GM12873 (cell line): ENCODE measurements at regions not wholly inside any gene's neighbourhood (a gene's known extent, or its start where the extent isn't known, plus 50 kb on each side); places are given as distances from the start of the nearest gene placed in this dataset.

Source experiments
- TF ChIP-seq, protein P1 (sequence below): IDR thresholded peaks from 2 replicates; pipeline ENCODE4 v1.5.1; 2012; ENCODE audit warnings: low read depth, mild to moderate bottlenecking, moderate library complexity, low read length, control low read depth; ENCODE audit not compliant: insufficient read depth; ENCODE audit errors: missing control alignments

DNA sequence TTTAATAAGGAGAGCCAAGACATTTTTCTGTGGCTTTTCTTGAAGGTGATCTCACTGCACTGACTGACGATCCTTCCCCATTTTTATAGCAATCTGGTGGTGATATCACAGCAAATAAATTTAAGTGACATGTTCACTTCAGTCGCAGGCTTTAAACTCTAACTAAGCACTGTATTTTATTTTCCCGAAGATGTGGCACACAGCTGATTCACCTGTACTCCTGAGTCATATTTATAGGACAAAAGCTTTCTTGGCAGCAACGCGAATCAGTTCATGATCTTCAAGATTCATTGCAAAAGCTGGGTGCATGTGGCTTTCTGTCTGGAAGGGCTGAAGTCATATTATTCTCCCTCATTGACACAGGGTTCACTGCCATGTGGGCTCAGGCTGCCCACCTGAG is 79.8 kb upstream of the TUNAR start:
- TF ChIP-seq, protein P1, sequence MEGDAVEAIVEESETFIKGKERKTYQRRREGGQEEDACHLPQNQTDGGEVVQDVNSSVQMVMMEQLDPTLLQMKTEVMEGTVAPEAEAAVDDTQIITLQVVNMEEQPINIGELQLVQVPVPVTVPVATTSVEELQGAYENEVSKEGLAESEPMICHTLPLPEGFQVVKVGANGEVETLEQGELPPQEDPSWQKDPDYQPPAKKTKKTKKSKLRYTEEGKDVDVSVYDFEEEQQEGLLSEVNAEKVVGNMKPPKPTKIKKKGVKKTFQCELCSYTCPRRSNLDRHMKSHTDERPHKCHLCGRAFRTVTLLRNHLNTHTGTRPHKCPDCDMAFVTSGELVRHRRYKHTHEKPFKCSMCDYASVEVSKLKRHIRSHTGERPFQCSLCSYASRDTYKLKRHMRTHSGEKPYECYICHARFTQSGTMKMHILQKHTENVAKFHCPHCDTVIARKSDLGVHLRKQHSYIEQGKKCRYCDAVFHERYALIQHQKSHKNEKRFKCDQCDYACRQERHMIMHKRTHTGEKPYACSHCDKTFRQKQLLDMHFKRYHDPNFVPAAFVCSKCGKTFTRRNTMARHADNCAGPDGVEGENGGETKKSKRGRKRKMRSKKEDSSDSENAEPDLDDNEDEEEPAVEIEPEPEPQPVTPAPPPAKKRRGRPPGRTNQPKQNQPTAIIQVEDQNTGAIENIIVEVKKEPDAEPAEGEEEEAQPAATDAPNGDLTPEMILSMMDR = no peak

DNA sequence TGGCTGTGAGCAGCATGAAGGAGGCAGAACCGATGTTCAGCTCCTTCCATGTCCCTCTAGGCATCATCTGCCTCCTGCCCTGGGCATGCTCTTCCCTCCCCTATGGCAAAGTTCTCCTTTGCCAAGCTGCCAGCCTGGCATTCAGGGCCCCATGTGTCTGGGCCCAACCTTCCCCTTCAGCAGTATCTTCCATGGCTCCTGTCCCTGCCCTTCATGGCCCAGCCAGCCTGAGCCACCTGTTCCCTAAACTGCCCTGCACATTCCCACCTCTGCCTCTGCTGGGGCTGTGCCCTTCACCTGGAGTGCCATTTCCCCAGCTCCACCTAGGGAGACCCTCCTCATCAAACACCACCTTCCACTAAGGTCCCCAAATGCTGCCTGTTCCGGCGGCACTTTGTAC is 74.0 kb upstream of the TCL1A start:
- TF ChIP-seq, protein P1 = no peak

DNA sequence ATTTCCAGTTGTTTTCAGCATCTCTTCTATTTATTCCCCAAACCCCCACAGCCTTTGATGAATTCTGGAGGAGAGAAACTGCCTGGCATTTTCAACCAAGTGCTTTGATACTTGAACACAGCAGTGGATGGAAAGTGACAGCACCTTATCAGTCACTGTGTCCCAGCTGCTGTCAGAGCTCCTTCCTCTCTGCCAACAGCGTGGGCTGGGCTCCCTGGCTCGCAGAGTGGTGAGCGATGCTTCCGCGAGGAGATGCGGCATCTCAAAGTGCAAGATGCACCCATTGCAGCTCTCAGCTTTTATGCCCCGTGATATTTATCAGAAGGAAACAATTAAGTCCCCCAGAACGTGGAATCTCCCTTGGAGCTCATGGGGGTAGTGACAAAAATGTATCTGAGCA is 72.6 kb upstream of the TCL1A start:
- TF ChIP-seq, protein P1 = no peak

DNA sequence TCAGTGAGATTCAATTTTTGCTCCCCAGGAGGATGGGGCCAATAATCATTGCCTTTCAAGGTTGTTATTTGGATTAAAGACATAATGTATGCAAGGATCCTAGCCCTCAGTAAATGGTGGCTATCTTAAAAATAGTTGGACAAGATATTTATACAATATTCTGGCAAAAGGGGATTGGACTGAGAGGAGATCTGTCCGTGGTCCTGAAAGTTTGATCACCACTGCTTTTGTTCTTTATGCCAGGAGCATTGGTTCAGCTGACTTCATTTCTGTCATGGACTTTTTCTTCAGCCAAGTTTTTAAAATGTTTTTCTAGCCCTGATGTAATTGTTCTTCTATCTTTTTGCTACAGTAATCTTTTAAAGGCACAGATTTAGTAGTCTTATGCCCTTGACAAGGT is 70.2 kb upstream of the TCL1A start:
- TF ChIP-seq, protein P1 = no peak

DNA sequence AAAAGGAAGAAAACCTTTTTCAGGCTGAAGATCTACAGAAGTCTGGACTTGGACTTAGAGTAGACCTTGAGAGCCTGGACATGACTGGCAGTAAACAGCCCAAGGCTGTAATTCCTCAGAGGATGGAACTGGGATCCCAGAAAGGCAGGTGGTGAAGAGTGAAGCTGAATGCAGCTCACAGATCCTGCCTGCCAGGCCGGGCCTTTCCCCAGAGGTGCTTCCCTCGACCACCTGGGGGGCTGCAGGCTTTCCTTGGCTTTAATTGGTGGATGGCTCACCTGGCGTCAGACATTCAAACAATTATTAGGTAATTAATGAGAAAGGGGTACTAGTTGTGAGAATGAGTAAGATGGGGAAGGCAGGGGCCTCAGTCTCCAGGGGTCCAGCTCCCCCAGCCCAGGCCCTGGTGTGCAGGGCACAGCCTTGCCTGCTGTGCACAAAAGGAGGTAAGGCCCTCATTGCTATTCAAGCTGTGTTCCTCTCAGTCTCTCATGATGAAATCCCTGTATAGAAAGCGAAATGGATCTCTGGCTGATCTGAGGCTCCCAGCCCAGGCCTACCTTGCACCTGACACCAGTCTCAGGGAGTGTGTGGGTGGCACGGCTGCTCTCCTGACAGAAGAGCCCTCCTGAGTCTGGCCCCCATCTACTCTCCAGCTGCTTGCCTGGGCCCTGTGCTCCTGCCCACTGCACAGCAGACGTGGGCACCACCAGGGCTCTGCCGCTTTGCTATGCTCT is 63.0 kb upstream of the TCL1A start:
- TF ChIP-seq, protein P1 = no peak

DNA sequence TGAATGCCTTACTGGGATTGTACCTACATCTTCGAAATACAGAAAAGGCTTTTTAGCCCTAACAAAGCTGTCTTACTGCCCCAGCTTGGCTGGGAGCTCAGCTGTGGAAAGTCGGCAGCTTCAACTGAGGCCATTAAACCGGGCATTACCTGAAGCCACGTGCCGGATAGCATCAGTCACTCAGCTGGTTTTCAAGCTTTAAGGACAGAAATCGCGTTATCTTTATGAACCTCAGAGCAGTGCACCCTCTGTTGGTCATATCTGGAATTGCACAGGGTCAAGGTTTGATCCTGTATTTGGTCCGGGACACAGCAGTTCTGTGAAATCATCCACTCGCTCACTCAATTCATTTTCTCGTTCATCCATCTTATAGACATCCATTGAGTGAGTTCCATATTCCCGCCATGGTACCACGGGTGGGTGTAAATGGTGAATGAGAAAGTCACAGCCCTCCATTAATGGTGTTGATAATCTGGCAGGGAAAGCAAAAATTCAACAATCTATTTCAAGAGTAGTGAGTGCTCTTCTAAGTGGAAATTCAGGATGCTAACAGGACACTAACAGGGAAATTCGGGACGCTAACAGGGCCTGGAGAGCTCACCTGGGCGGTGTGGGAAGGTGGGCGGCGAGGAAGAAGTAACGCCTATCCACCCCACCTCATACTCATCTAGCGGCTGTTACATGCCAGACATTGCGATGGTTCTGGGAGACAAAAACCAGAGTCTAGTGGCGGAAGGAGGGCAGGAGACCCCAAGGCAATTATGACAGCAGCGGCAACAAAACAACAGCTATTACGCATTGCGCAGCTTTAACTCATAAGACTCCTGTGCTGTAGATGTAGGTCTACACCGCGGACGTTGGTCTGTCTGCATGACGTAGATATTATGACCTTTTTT is 60.6 kb upstream of the TCL1A start:
- TF ChIP-seq, protein P1 = peak; percentile 97

DNA sequence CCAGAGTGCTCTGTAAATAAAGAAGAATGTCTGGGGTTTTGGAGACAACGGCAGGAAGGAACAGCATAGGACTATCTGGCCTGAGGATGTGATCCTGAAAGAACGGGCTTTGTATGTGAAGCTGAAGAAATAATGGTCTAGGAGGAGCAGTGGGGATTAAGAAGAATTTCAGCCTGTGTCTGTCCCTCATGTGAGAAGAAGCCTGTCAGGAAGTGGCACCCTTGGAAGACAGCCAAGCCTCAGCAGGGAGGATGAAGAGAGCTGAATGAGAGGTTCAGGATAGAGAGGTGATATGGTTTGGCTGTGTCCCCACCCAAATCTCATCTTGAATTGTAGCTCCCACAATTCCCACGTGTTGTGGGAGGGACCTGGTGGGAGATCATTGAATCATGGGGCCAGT is 56.9 kb upstream of the TCL1A start:
- TF ChIP-seq, protein P1 = no peak
